ENCODE measurements at regions not wholly inside any gene's neighbourhood (a gene's known extent, or its start where the extent isn't known, plus 50 kb on each side); places are given as distances from the start of the nearest gene placed in this dataset.

GRCh38 chr5:158461240-158461854 lies 602.4 kb upstream of the CLINT1 start:
- TF ChIP-seq, protein P1, sequence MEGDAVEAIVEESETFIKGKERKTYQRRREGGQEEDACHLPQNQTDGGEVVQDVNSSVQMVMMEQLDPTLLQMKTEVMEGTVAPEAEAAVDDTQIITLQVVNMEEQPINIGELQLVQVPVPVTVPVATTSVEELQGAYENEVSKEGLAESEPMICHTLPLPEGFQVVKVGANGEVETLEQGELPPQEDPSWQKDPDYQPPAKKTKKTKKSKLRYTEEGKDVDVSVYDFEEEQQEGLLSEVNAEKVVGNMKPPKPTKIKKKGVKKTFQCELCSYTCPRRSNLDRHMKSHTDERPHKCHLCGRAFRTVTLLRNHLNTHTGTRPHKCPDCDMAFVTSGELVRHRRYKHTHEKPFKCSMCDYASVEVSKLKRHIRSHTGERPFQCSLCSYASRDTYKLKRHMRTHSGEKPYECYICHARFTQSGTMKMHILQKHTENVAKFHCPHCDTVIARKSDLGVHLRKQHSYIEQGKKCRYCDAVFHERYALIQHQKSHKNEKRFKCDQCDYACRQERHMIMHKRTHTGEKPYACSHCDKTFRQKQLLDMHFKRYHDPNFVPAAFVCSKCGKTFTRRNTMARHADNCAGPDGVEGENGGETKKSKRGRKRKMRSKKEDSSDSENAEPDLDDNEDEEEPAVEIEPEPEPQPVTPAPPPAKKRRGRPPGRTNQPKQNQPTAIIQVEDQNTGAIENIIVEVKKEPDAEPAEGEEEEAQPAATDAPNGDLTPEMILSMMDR (IDR thresholded peaks at IDR 0.05), result no peak
- TF ChIP-seq POLR2A (IDR thresholded peaks at IDR 0.05), result no peak
